ENCODE measurements at regions not wholly inside any gene's neighbourhood (a gene's known extent, or its start where the extent isn't known, plus 50 kb on each side); places are given as distances from the start of the nearest gene placed in this dataset.

- Mint-ChIP-seq H3K27ac (no peak overlapping the region), H3K4me1 (peaks cover 18 to 20% of the 10 kb centered on the region in 2 experiments), H3K4me3 (no peak overlapping the region), H3K9me3 (peaks cover 14 to 19% of the 10 kb centered on the region in 2 experiments; a peak in 4 of 5 replicates), H3K36me3 (ENCODE audit: insufficient read depth in 1 of 3, low read depth in 3 of 3) (peaks cover 0 to 8% (median 5%) of the 10 kb centered on the region in 3 experiments; a peak in 5 of 7 replicates), H3K27me3 (ENCODE audit: low read depth) (peaks cover 2% of the 10 kb centered on the region; the same call in 1 of the 2 replicates)
- H3K4me1 ChIP-seq (ENCODE audit: insufficient read depth, low read length) = no peaks in the 10 kb centered on the region
- no peak overlapping the region for H4K91ac ChIP-seq (ENCODE audit: insufficient read length, low read depth, low read length)
- no peaks in the 10 kb centered on the region for H3K79me2 ChIP-seq (ENCODE audit: insufficient read depth, low read length)
- no peak overlapping the region for H2BK5ac ChIP-seq (ENCODE audit: insufficient read length, low read length)
- H3K4me2 ChIP-seq (ENCODE audit: insufficient read depth, insufficient read length, low read length) = no peak overlapping the region
- H3K23me2 ChIP-seq (ENCODE audit: insufficient read length, low read depth, low read length, poor library complexity, severe bottlenecking) = no peaks in the 10 kb centered on the region
- H2BK120ac ChIP-seq (ENCODE audit: low read depth, low read length, poor library complexity, severe bottlenecking) = no peak overlapping the region
- no peaks in the 10 kb centered on the region for H3K9me3 ChIP-seq (ENCODE audit: control insufficient read depth, low read depth, low read length)
- no peak overlapping the region for H2AFZ ChIP-seq (ENCODE audit: low read length)
- no peak overlapping the region for H4K8ac ChIP-seq (replicated peaks; ENCODE audit: insufficient read length, low read depth, low read length)
- no peak overlapping the region for H2BK12ac ChIP-seq (ENCODE audit: insufficient read length, low read depth, low read length)
- no peak overlapping the region for H3T11ph ChIP-seq (ENCODE audit: low read length)
- H4K5ac ChIP-seq (ENCODE audit: insufficient read length, low read depth, low read length) = no peak overlapping the region
- H2BK15ac ChIP-seq (ENCODE audit: low read depth, low read length) = no peak overlapping the region
- no peak overlapping the region for H2AK5ac ChIP-seq (ENCODE audit: insufficient read length, low read length)
- WGBS (ENCODE audit: extremely low coverage, insufficient read length, low lambda C conversion rate) = no CpG with 5 or more reads among the region's 2 CpGs
- H3K18ac ChIP-seq (ENCODE audit: insufficient read length, low read depth, low read length) = no peak overlapping the region
- TF ChIP-seq CTCF (conservative IDR thresholded peaks at IDR 0.05) = no peak
- no peak overlapping the region for H3K27ac ChIP-seq (ENCODE audit: insufficient read length, low read depth, low read length)
- no peaks in the 10 kb centered on the region for H3K27me3 ChIP-seq (ENCODE audit: insufficient read depth, low read length)
- H2BK20ac ChIP-seq (ENCODE audit: low read depth, low read length, poor library complexity, severe bottlenecking) = no peak overlapping the region
- H4K20me1 ChIP-seq (ENCODE audit: control insufficient read depth, insufficient read depth, insufficient read length) = no peaks in the 10 kb centered on the region
- no peak overlapping the region for H3K9ac ChIP-seq (ENCODE audit: extremely low read depth, insufficient read length, low read length)
- H3K79me1 ChIP-seq (ENCODE audit: insufficient read depth, low read depth, low read length, poor library complexity, severe bottlenecking) = no peaks in the 10 kb centered on the region
- H3K23ac ChIP-seq (ENCODE audit: insufficient read length, low read depth, low read length) = no peak overlapping the region
- no peak for DNase-seq
- H3K56ac ChIP-seq (ENCODE audit: insufficient read length, low read depth, low read length) = no peak overlapping the region
- H3K14ac ChIP-seq (ENCODE audit: insufficient read depth, low read length) = no peak overlapping the region
- H3K4ac ChIP-seq (ENCODE audit: low read depth, low read length) = no peak overlapping the region
Measured at GRCh38 chr19:28746478-28746877, 466.5 kb downstream of the UQCRFS1 start.
